ENCODE measurements at regions not wholly inside any gene's neighbourhood (a gene's known extent, or its start where the extent isn't known, plus 50 kb on each side); places are given as distances from the start of the nearest gene placed in this dataset.
"Not testable (repeated sequence)": the region's sequence is repeated elsewhere in the genome, so short reads cannot be mapped to it uniquely, and the experiment has no call there.

GRCh38 chr9:29432191-29432590 is 1858.9 kb upstream of the C9orf72 start:
- Mint-ChIP-seq H3K4me1 (no peaks in the 10 kb centered on the region), H3K9me3 (peaks cover 2% of the 10 kb centered on the region), H3K27me3 (ENCODE audit: insufficient read depth, low read depth) (no peaks in the 10 kb centered on the region), H3K36me3 (no peaks in the 10 kb centered on the region), H3K27ac (no peak overlapping the region), H3K4me3 (no peak overlapping the region)
- no peaks in the 10 kb centered on the region for H4K20me1 ChIP-seq (ENCODE audit: low read depth)
- H3F3A ChIP-seq (ENCODE audit: low read depth) = no peaks in the 10 kb centered on the region
- H3K4me1 ChIP-seq = peaks cover 6% of the 10 kb centered on the region
- H3K9ac ChIP-seq = no peak overlapping the region
- H2AFZ ChIP-seq (replicated peaks) = no peak overlapping the region
- H3K4me3 ChIP-seq = no peak overlapping the region
- H3K4me2 ChIP-seq = no peak overlapping the region
- no peak for DNase-seq (ENCODE audit: low spot score)
- no peaks in the 10 kb centered on the region for H3K27me3 ChIP-seq
- H3K27ac ChIP-seq = no peak overlapping the region
- no peaks in the 10 kb centered on the region for H3K9me3 ChIP-seq (ENCODE audit: low read depth)
- H3K79me2 ChIP-seq (ENCODE audit: low read depth) = no peaks in the 10 kb centered on the region
- TF ChIP-seq CTCF (IDR thresholded peaks at IDR 0.05) (no peak), EZH2 (IDR thresholded peaks at IDR 0.05) (no peak), EZH2phosphoT487 (IDR thresholded peaks at IDR 0.05) (no peak)
- no peaks in the 10 kb centered on the region for H3K36me3 ChIP-seq

GRCh38 chr9:29432656-29433055 is 1859.4 kb upstream of the C9orf72 start:
- not testable (repeated sequence) for H3K36me3 ChIP-seq; H3K27me3 ChIP-seq; H3K9ac ChIP-seq; H3K4me3 ChIP-seq; H3F3A ChIP-seq (ENCODE audit: low read depth); H4K20me1 ChIP-seq (ENCODE audit: low read depth); H3K79me2 ChIP-seq (ENCODE audit: low read depth); H3K4me2 ChIP-seq; H3K4me1 ChIP-seq; H3K4me1 Mint-ChIP-seq; H2AFZ ChIP-seq (replicated peaks); H3K27ac ChIP-seq; H3K27me3 Mint-ChIP-seq (ENCODE audit: insufficient read depth, low read depth); H3K9me3 ChIP-seq (ENCODE audit: low read depth); DNase-seq (ENCODE audit: low spot score); H3K27ac Mint-ChIP-seq; H3K4me3 Mint-ChIP-seq; H3K36me3 Mint-ChIP-seq; H3K9me3 Mint-ChIP-seq

GRCh38 chr9:29435368-29435767 is 1862.1 kb upstream of the C9orf72 start:
- H3K9me3 ChIP-seq (ENCODE audit: low read depth) = no peaks in the 10 kb centered on the region
- no peak for DNase-seq (ENCODE audit: low spot score)

GRCh38 chr9:29437526-29437925 is 1864.2 kb upstream of the C9orf72 start:
- Mint-ChIP-seq H3K9me3 (no peaks in the 10 kb centered on the region), H3K27me3 (ENCODE audit: insufficient read depth, low read depth) (no peaks in the 10 kb centered on the region), H3K27ac (no peak overlapping the region), H3K4me1 (no peaks in the 10 kb centered on the region), H3K36me3 (no peaks in the 10 kb centered on the region), H3K4me3 (no peak overlapping the region)
- H3K27me3 ChIP-seq = no peaks in the 10 kb centered on the region
- H3K36me3 ChIP-seq = no peaks in the 10 kb centered on the region
- H3K79me2 ChIP-seq (ENCODE audit: low read depth) = no peaks in the 10 kb centered on the region
- H3K9ac ChIP-seq = no peak overlapping the region
- no peak for DNase-seq (ENCODE audit: low spot score)
- TF ChIP-seq EZH2 (IDR thresholded peaks at IDR 0.05) (no peak), CTCF (IDR thresholded peaks at IDR 0.05) (no peak), EZH2phosphoT487 (IDR thresholded peaks at IDR 0.05) (no peak)
- H2AFZ ChIP-seq (replicated peaks) = no peak overlapping the region
- no peaks in the 10 kb centered on the region for H3F3A ChIP-seq (ENCODE audit: low read depth)
- no peak overlapping the region for H3K4me2 ChIP-seq
- H3K4me3 ChIP-seq = no peak overlapping the region
- H3K27ac ChIP-seq = no peak overlapping the region
- H3K9me3 ChIP-seq (ENCODE audit: low read depth) = no peaks in the 10 kb centered on the region
- H4K20me1 ChIP-seq (ENCODE audit: low read depth) = no peaks in the 10 kb centered on the region
- H3K4me1 ChIP-seq = peaks cover 6% of the 10 kb centered on the region

More at GRCh38 chr9:29435368-29435767, 1862.1 kb upstream of the C9orf72 start:
- Histone ChIP-seq H2AFZ (replicated peaks) (no peak overlapping the region), H3K27me3 (no peaks in the 10 kb centered on the region), H3K4me2 (no peak overlapping the region), H3K4me1 (peaks cover 6% of the 10 kb centered on the region), H3K4me3 (no peak overlapping the region), H4K20me1 (ENCODE audit: low read depth) (no peaks in the 10 kb centered on the region), H3K36me3 (no peaks in the 10 kb centered on the region), H3F3A (ENCODE audit: low read depth) (no peaks in the 10 kb centered on the region), H3K27ac (no peak overlapping the region), H3K9ac (no peak overlapping the region), H3K79me2 (ENCODE audit: low read depth) (no peaks in the 10 kb centered on the region)
- Mint-ChIP-seq H3K4me1 (no peaks in the 10 kb centered on the region), H3K27me3 (ENCODE audit: insufficient read depth, low read depth) (no peaks in the 10 kb centered on the region), H3K9me3 (no peaks in the 10 kb centered on the region), H3K36me3 (no peaks in the 10 kb centered on the region), H3K27ac (no peak overlapping the region), H3K4me3 (no peak overlapping the region)
- TF ChIP-seq EZH2 (IDR thresholded peaks at IDR 0.05) = no peak
- no peak for TF ChIP-seq CTCF (IDR thresholded peaks at IDR 0.05)
- TF ChIP-seq EZH2phosphoT487 (IDR thresholded peaks at IDR 0.05) = no peak

Data from neural progenitor cell (in vitro differentiated cells).